ENCODE measurements at regions not wholly inside any gene's neighbourhood (a gene's known extent, or its start where the extent isn't known, plus 50 kb on each side); places are given as distances from the start of the nearest gene placed in this dataset.

GRCh38 chr9:18256568-18256967, 217.4 kb upstream of the ADAMTSL1 start:
- no peak for DNase-seq (ENCODE audit: low read depth)
- no peak overlapping the region for H3K4me3 ChIP-seq (ENCODE audit: low read depth, low read length)
- TF ChIP-seq CTCF (IDR thresholded peaks at IDR 0.05; ENCODE audit: low read depth, low read length, missing control alignments): no peak
- in situ Hi-C loops (cut with HindIII; ENCODE audit: low sequenced_read_pairs): loop anchor here (25.0 kb wide), 2 partner anchors 206 to 756 kb away; partner anchors contain the start of gene ADAMTSL1

GRCh38 chr9:18260521-18260920, 213.4 kb upstream of the ADAMTSL1 start:
- TF ChIP-seq CTCF (IDR thresholded peaks at IDR 0.05; ENCODE audit: low read depth, low read length, missing control alignments): no peak
- peak; percentile 80 for DNase-seq (ENCODE audit: low read depth)
- in situ Hi-C loops (cut with HindIII; ENCODE audit: low sequenced_read_pairs): loop anchor here (25.0 kb wide), 2 partner anchors 202 to 752 kb away; partner anchors contain the start of gene ADAMTSL1
- H3K4me3 ChIP-seq (ENCODE audit: low read depth, low read length): no peak overlapping the region

GRCh38 chr9:18261181-18261580, 212.8 kb upstream of the ADAMTSL1 start:
- DNase-seq (ENCODE audit: low read depth): no peak
- in situ Hi-C loops (cut with HindIII; ENCODE audit: low sequenced_read_pairs): loop anchor here (25.0 kb wide), 2 partner anchors 201 to 751 kb away; partner anchors contain the start of gene ADAMTSL1
- no peak overlapping the region for H3K4me3 ChIP-seq (ENCODE audit: low read depth, low read length)
- no peak for TF ChIP-seq CTCF (IDR thresholded peaks at IDR 0.05; ENCODE audit: low read depth, low read length, missing control alignments)

GRCh38 chr9:18263377-18263776, 210.6 kb upstream of the ADAMTSL1 start:
- in situ Hi-C loops (cut with HindIII; ENCODE audit: low sequenced_read_pairs): loop anchor here (25.0 kb wide), 2 partner anchors 199 to 749 kb away; partner anchors contain the start of gene ADAMTSL1
- no peak for TF ChIP-seq CTCF (IDR thresholded peaks at IDR 0.05; ENCODE audit: low read depth, low read length, missing control alignments)
- no peak overlapping the region for H3K4me3 ChIP-seq (ENCODE audit: low read depth, low read length)
- no peak for DNase-seq (ENCODE audit: low read depth)

GRCh38 chr9:18268381-18268780, 205.6 kb upstream of the ADAMTSL1 start:
- peak; percentile 42 for DNase-seq (ENCODE audit: low read depth)
- in situ Hi-C loops (cut with HindIII; ENCODE audit: low sequenced_read_pairs): loop anchor here (25.0 kb wide), 2 partner anchors 194 to 744 kb away; partner anchors contain the start of gene ADAMTSL1
- TF ChIP-seq CTCF (IDR thresholded peaks at IDR 0.05; ENCODE audit: low read depth, low read length, missing control alignments): no peak
- H3K4me3 ChIP-seq (ENCODE audit: low read depth, low read length): no peak overlapping the region

- no peak for TF ChIP-seq CTCF (IDR thresholded peaks at IDR 0.05; ENCODE audit: low read depth, low read length, missing control alignments)
- peak; percentile 71 for DNase-seq (ENCODE audit: low read depth)
- in situ Hi-C loops (cut with HindIII; ENCODE audit: low sequenced_read_pairs): loop anchor here (25.0 kb wide), 2 partner anchors 193 to 743 kb away; partner anchors contain the start of gene ADAMTSL1
- no peak overlapping the region for H3K4me3 ChIP-seq (ENCODE audit: low read depth, low read length)
Measured at GRCh38 chr9:18269561-18269960, 204.4 kb upstream of the ADAMTSL1 start.
